NCI-H128 (cell line): ENCODE measurements at regions not wholly inside any gene's neighbourhood (a gene's known extent, or its start where the extent isn't known, plus 50 kb on each side); places are given as distances from the start of the nearest gene placed in this dataset.
"Not testable (repeated sequence)": the region's sequence is repeated elsewhere in the genome, so short reads cannot be mapped to it uniquely, and the experiment has no call there.

Experiments used
- DNase-seq: peaks from one replicate; lab custom pipeline; 2025; ENCODE audit not compliant: unreplicated experiment; lab: John Stamatoyannopoulos, UW

- DNase-seq: no peak
These were observed 75.7 kb upstream of the SGCG start for GRCh38 chr13:23105051-23105450.

DNA sequence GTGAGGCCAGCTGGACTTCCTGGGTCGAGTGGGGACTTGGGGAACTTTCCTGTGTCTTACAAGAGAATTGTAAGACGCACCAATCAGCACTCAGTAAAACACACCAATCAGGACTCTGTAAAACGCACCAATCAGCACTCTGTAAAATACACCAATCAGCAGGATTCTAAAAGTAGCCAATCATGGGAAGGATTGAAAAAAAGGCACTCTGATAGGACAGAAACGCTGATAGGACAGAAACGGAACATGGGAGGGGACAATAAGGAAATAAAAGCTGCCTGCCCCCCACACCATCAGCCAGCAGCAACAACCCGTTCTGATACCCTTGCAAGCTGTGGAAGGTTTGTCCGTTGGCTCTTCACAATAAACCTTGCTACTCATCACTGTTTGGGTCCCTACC is 73.1 kb upstream of the SGCG start:
- no peak for DNase-seq

GRCh38 chr13:23119131-23119530 is 61.6 kb upstream of the SGCG start:
- DNase-seq: no peak

DNA sequence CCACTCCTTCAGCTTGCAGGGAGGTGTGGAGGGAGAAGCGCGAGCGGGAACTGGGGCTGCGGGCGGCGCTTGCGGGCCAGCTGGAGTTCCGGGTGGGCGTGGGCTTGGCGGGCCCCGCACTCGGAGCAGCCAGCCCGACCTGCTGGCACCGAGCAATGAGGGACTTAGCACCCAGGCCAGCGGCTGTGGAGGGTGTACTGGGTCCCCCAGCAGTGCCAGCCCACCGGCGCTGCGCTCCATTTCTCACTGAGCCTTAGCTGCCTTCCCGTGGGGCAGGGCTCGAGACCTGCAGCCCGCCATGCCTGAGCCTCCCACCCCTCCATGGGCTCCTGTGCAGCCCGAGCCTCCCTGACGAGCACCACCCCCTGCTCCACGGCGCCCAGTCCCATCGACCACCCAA is 53.2 kb upstream of the SGCG start:
- DNase-seq: not testable (repeated sequence)

- no peak for DNase-seq
These were observed 51.4 kb upstream of the SGCG start for GRCh38 chr13:23129331-23129730.
